HCT116 (cell line): ENCODE measurements at regions not wholly inside any gene's neighbourhood (a gene's known extent, or its start where the extent isn't known, plus 50 kb on each side); places are given as distances from the start of the nearest gene placed in this dataset.

Source experiments
- ATAC-seq: fragments of 200-7000 bp; cut with Tn5 transposase; 2 replicates; pipeline ENCODE4 v1.9.1; 2020; ENCODE audit warnings: mild to moderate bottlenecking, moderate library complexity
- BruUV-seq: library from RNA; stranded (reverse); fragments of 400-500 nt; replicated peaks from 2 replicates; lab custom pipeline; 2021; lab: Mats Ljungman, UMichigan
- CTCF ChIA-PET: fragments of 300-600 bp; sonication (Branson Sonifier 250); formaldehyde crosslinking; loops from one replicate; lab custom pipeline; 2021; ENCODE audit warnings: antibody characterized with exemption; lab: Charles Lee
- POLR2A ChIA-PET: fragments of 300-600, 350-600 bp; sonication (Branson Sonifier 250); formaldehyde crosslinking; loops from one replicate; lab custom pipeline; 2021; ENCODE audit warnings: antibody characterized with exemption; lab: Charles Lee
- RAD21 ChIA-PET, 2 experiments: fragments of 300-600 bp; sonication (Branson Sonifier 250); formaldehyde crosslinking; loops; one replicate each; lab custom pipeline; 2023; ENCODE audit warnings: low total read pairs in 2 of 2; ENCODE audit not compliant: uncharacterized antibody in 2 of 2, unreplicated experiment in 2 of 2, low non-redundant PET in 1 of 2; lab: Charles Lee
- DNase-seq: peaks from one replicate; pipeline ENCODE4 v3.0.0-alpha.2; 2010; ENCODE audit warnings: low read depth, low spot score
- H2AFZ ChIP-seq: fragments of 200-600 bp; shearing (Covaris generic), sonication (generic); 2 replicates; pipeline ENCODE4 v1.6.1; 2017; ENCODE audit warnings: low read depth, mixed run types, mixed read lengths, antibody characterized with exemption, low read length; ENCODE audit not compliant: poor library complexity, severe bottlenecking
- H3K27ac ChIP-seq: 2 replicates; pipeline ENCODE4 v1.5.1; 2012; ENCODE audit warnings: low read depth, low read length
- H3K27me3 ChIP-seq: fragments of 200-600 bp; sonication (generic); 2 replicates; pipeline ENCODE4 v1.6.1; 2016; ENCODE audit warnings: mixed run types, low read length, mixed read lengths; ENCODE audit not compliant: insufficient read depth
- H3K36me3 ChIP-seq, 2 experiments: fragments of 200-500 bp in 1 of 2; fragments of 200-600 bp in 1 of 2; sonication (Bioruptor generic) in 1 of 2; sonication (generic) in 1 of 2; 2 replicates each; pipeline versions ENCODE4 v1.5.1 to v1.6.1; 2014 to 2016; ENCODE audit warnings: low read length in 2 of 2, inconsistent platforms in 1 of 2, mixed read lengths in 1 of 2, mixed run types in 1 of 2; ENCODE audit not compliant: insufficient read depth in 2 of 2, control insufficient read depth in 1 of 2
- H3K4me1 ChIP-seq, 2 experiments: fragments of 200-600 bp in 1 of 2; sonication (generic) in 1 of 2; 2 replicates each; pipeline versions ENCODE4 v1.5.1 to v1.6.1; 2012 to 2017; ENCODE audit warnings: low read length in 2 of 2, inconsistent platforms in 1 of 2, mild to moderate bottlenecking in 1 of 2, mixed read lengths in 1 of 2, mixed run types in 1 of 2, moderate library complexity in 1 of 2; ENCODE audit not compliant: insufficient read depth in 2 of 2, control insufficient read depth in 1 of 2
- H3K4me2 ChIP-seq: fragments of 200-600 bp; sonication (generic); 2 replicates; pipeline ENCODE4 v1.6.1; 2017; ENCODE audit warnings: mixed run types, low read length, mixed read lengths
- H3K4me3 ChIP-seq, 2 experiments: fragments of 200-600 bp in 1 of 2; sonication (generic) in 1 of 2; replicated peaks in 1 of 2; 2 replicates each; pipeline ENCODE4 v1.5.1; 2011 to 2016; ENCODE audit warnings: low read length in 2 of 2, control low read depth in 1 of 2, low read depth in 1 of 2, mild to moderate bottlenecking in 1 of 2, mixed read lengths in 1 of 2, mixed run types in 1 of 2
- H3K79me2 ChIP-seq: fragments of 200-600 bp; sonication (generic); 2 replicates; pipeline ENCODE4 v1.6.1; 2017; ENCODE audit warnings: mild to moderate bottlenecking, mixed run types, low read length, moderate library complexity, mixed read lengths; ENCODE audit not compliant: insufficient read depth
- H3K9ac ChIP-seq: fragments of 200-600 bp; sonication (generic); 2 replicates; pipeline ENCODE4 v1.6.1; 2016; ENCODE audit warnings: low read length, mixed read lengths
- H3K9me2 ChIP-seq: fragments of 200-600 bp; sonication (generic), shearing (Covaris generic); 2 replicates; pipeline ENCODE4 v1.6.1; 2017; ENCODE audit warnings: mixed run types, mild to moderate bottlenecking, moderate library complexity; ENCODE audit not compliant: insufficient read depth
- H3K9me3 ChIP-seq, 2 experiments: fragments of 200-500 bp in 1 of 2; fragments of 200-600 bp in 1 of 2; sonication (Bioruptor generic) in 1 of 2; sonication (generic) in 1 of 2; 2 replicates each; pipeline ENCODE4 v1.6.1; 2014 to 2017; ENCODE audit warnings: low read length in 2 of 2, mixed read lengths in 2 of 2, inconsistent platforms in 1 of 2, low read depth in 1 of 2, mild to moderate bottlenecking in 1 of 2, mixed run types in 1 of 2, moderate library complexity in 1 of 2; ENCODE audit not compliant: control insufficient read depth in 1 of 2, insufficient read depth in 1 of 2
- H4K20me1 ChIP-seq: fragments of 200-600 bp; sonication (generic), shearing (Covaris generic); 2 replicates; pipeline ENCODE4 v1.6.1; 2017; ENCODE audit warnings: mixed run types, mild to moderate bottlenecking, moderate library complexity; ENCODE audit not compliant: insufficient read depth
- ATF3 ChIP-seq: IDR thresholded peaks from 2 replicates; pipeline ENCODE4 v1.6.1; 2012
- CBX3 ChIP-seq: IDR thresholded peaks from 2 replicates; pipeline ENCODE4 v1.6.1; 2012; ENCODE audit warnings: low read depth
- CTCF ChIP-seq, 3 experiments: fragments of 200-600 bp in 1 of 3; sonication (generic) in 1 of 3; IDR thresholded peaks in 2 of 3; conservative IDR thresholded peaks in 1 of 3; 2 replicates each; pipeline ENCODE4 v1.5.1; 2012 to 2017; ENCODE audit warnings: low read depth in 2 of 3, low read length in 2 of 3, antibody characterized with exemption in 1 of 3, borderline replicate concordance in 1 of 3, control low read depth in 1 of 3, mild to moderate bottlenecking in 1 of 3, mixed read lengths in 1 of 3, mixed run types in 1 of 3, moderate library complexity in 1 of 3; ENCODE audit not compliant: insufficient read depth in 1 of 3
- FOSL1 ChIP-seq: IDR thresholded peaks from 2 replicates; pipeline ENCODE4 v1.6.1; 2012; ENCODE audit warnings: low read depth
- JUND ChIP-seq: IDR thresholded peaks from 2 replicates; pipeline ENCODE4 v1.6.1; 2012
- POLR2AphosphoS5 ChIP-seq: IDR thresholded peaks from 2 replicates; pipeline ENCODE4 v1.6.1; 2011; ENCODE audit warnings: mild to moderate bottlenecking, low read depth, low read length, moderate library complexity
- RAD21 ChIP-seq: IDR thresholded peaks from 2 replicates; pipeline ENCODE4 v1.6.1; 2012; ENCODE audit warnings: low read depth, mild to moderate bottlenecking
- SIN3A ChIP-seq: IDR thresholded peaks from 2 replicates; pipeline ENCODE4 v1.6.1; 2012; ENCODE audit warnings: low read depth
- SRF ChIP-seq: IDR thresholded peaks from 2 replicates; pipeline ENCODE4 v1.6.1; 2012; ENCODE audit warnings: low read depth
- TCF7L2 ChIP-seq: IDR thresholded peaks from 2 replicates; pipeline ENCODE4 v1.7.0; 2011; ENCODE audit warnings: borderline replicate concordance, inconsistent platforms; ENCODE audit not compliant: insufficient read depth, insufficient read length; ENCODE audit errors: extremely low read depth
- ZBTB33 ChIP-seq: IDR thresholded peaks from 2 replicates; pipeline ENCODE4 v1.6.1; 2011; ENCODE audit warnings: mild to moderate bottlenecking, low read length, moderate library complexity; ENCODE audit not compliant: insufficient replicate concordance; ENCODE audit errors: extremely low read depth
- intact Hi-C: fragments of 100-400 bp; cut with micrococcal nuclease; formaldehyde crosslinking; loops from 2 replicates; pipeline ENCODE4 v1.10.0; 2022

- H3K9ac ChIP-seq, result no peak overlapping the region
- no peaks in the 10 kb centered on the region for H3K9me2 ChIP-seq
- no peak overlapping the region for H2AFZ ChIP-seq
- ChIA-PET POLR2A (no interaction called here), CTCF (no interaction called here), RAD21 (no interaction called here)
- H3K79me2 ChIP-seq, result no peaks in the 10 kb centered on the region
- H4K20me1 ChIP-seq, result no peaks in the 10 kb centered on the region; the same call in 1 of the 2 replicates
- H3K4me3 ChIP-seq, result no peak overlapping the region
- no peak for DNase-seq
- no peaks in the 10 kb centered on the region for H3K36me3 ChIP-seq
- BruUV-seq, result no TSS peak
- no peak overlapping the region for H3K4me2 ChIP-seq
- H3K27ac ChIP-seq, result no peak overlapping the region
- no peak for TF ChIP-seq CBX3
- no peak for TF ChIP-seq SIN3A
- no peak for TF ChIP-seq RAD21
- TF ChIP-seq POLR2AphosphoS5, result no peak
- no peak for TF ChIP-seq JUND
- TF ChIP-seq ATF3, result no peak
- no peak for TF ChIP-seq CTCF (IDR thresholded peaks at IDR 0.05 in 2 of 3, conservative IDR thresholded peaks at IDR 0.05 in 1 of 3; ENCODE audit: borderline replicate concordance in 1 of 3, insufficient read depth in 1 of 3, low read depth in 2 of 3, low read length in 2 of 3)
- TF ChIP-seq SRF, result no peak
- no peak for TF ChIP-seq ZBTB33
- TF ChIP-seq FOSL1, result no peak
- no peak for TF ChIP-seq TCF7L2
- intact Hi-C loops, result no loop called here
- H3K9me3 ChIP-seq, result peaks cover 2 to 27% of the 10 kb centered on the region in 2 experiments; a peak in 2 of 4 replicates
- no peaks in the 10 kb centered on the region for H3K27me3 ChIP-seq
- ATAC-seq, result no peak
- no peaks in the 10 kb centered on the region for H3K4me1 ChIP-seq
Measured at GRCh38 chr2:78011251-78011650, 489.1 kb upstream of the LRRTM4 start.
